GM12878 (cell line): ENCODE measurements at regions not wholly inside any gene's neighbourhood (a gene's known extent, or its start where the extent isn't known, plus 50 kb on each side); places are given as distances from the start of the nearest gene placed in this dataset.

Source experiments
- ATAC-seq: fragments of 200-7000 bp; cut with Tn5 transposase; 3 replicates; pipeline ENCODE4 v1.9.1; 2020; ENCODE audit warnings: mild to moderate bottlenecking, moderate library complexity
- BruUV-seq: library from RNA; stranded (reverse); fragments of 400-500 nt; replicated peaks from 2 replicates; lab custom pipeline; 2021; lab: Mats Ljungman, UMichigan
- CTCF ChIA-PET: fragments of 300-600 bp; sonication (Branson Sonifier 250); formaldehyde crosslinking; extraction: SDS; loops from one replicate; lab custom pipeline; 2021; ENCODE audit warnings: inconsistent platforms; lab: Yijun Ruan, JAX
- POLR2A ChIA-PET: fragments of 350-600 bp; formaldehyde crosslinking; extraction: SDS; loops from one replicate; lab custom pipeline; 2021; ENCODE audit warnings: inconsistent platforms; lab: Charles Lee
- RAD21 ChIA-PET: fragments of 300-600 bp; sonication (Branson Sonifier 250); formaldehyde crosslinking; loops from one replicate; lab custom pipeline; 2023; ENCODE audit warnings: antibody characterized with exemption; ENCODE audit not compliant: unreplicated experiment; lab: Charles Lee
- SMC1A ChIA-PET: fragments of 300-600 bp; sonication (Branson Sonifier 250); formaldehyde crosslinking; loops from one replicate; lab custom pipeline; 2023; ENCODE audit not compliant: unreplicated experiment, uncharacterized antibody; lab: Charles Lee
- DNase-seq: peaks from one replicate; pipeline ENCODE4 v3.0.0-alpha.2; 2011; ENCODE audit warnings: low read depth, low spot score
- FAIRE-seq: peaks from 3 replicates; lab custom pipeline; 2011; peaks lifted over from hg19 to GRCh38; lab: Jason Lieb, UNC
- H2AFZ ChIP-seq: 2 replicates; pipeline ENCODE4 v1.6.0; 2011; ENCODE audit warnings: low read depth, low read length, control low read depth; ENCODE audit not compliant: control insufficient read depth
- H3K27ac ChIP-seq: 2 replicates; pipeline ENCODE4 v1.5.1; 2011; ENCODE audit warnings: control low read depth; ENCODE audit not compliant: control insufficient read depth, insufficient read depth
- H3K27me3 ChIP-seq, 2 experiments: replicated peaks in 1 of 2; 2 replicates each; pipeline versions ENCODE4 v1.6.0 to v1.6.1; 2011; ENCODE audit warnings: low read length in 1 of 2; ENCODE audit not compliant: control insufficient read depth in 2 of 2, insufficient read depth in 2 of 2
- H3K36me3 ChIP-seq, 2 experiments: 2 replicates each; pipeline ENCODE4 v1.5.1; 2011; ENCODE audit warnings: low read length in 1 of 2; ENCODE audit not compliant: control insufficient read depth in 2 of 2, insufficient read depth in 2 of 2
- H3K4me1 ChIP-seq: 2 replicates; pipeline ENCODE4 v1.6.1; 2011; ENCODE audit warnings: mild to moderate bottlenecking, low read length, moderate library complexity, mixed read lengths; ENCODE audit not compliant: control insufficient read depth, insufficient read depth
- H3K4me2 ChIP-seq: 2 replicates; pipeline ENCODE4 v1.6.0; 2011; ENCODE audit warnings: control low read depth; ENCODE audit not compliant: control insufficient read depth, insufficient read depth
- H3K4me3 ChIP-seq: fragments of 200-600 bp; sonication (generic); 2 replicates; pipeline ENCODE4 v1.5.1; 2016
- H3K79me2 ChIP-seq: 2 replicates; pipeline ENCODE4 v1.6.0; 2011; ENCODE audit warnings: low read length; ENCODE audit not compliant: control insufficient read depth, insufficient read depth
- H3K9ac ChIP-seq: 2 replicates; pipeline ENCODE4 v1.8.0; 2011; ENCODE audit warnings: low read length, control low read depth, mixed read lengths; ENCODE audit not compliant: control insufficient read depth, insufficient read depth
- H3K9me3 ChIP-seq: replicated peaks from 3 replicates; pipeline ENCODE4 v1.5.1; 2011; ENCODE audit warnings: mild to moderate bottlenecking, low read length; ENCODE audit not compliant: control insufficient read depth, insufficient read depth
- H4K20me1 ChIP-seq: 2 replicates; pipeline ENCODE4 v1.6.0; 2011; ENCODE audit not compliant: control insufficient read depth, insufficient read depth
- ATF7 ChIP-seq: fragments of 450-650 bp; IDR thresholded peaks from 2 replicates; pipeline ENCODE4 v1.6.1; 2016; ENCODE audit warnings: low read depth, mild to moderate bottlenecking
- BRCA1 ChIP-seq: IDR thresholded peaks from 2 replicates; pipeline ENCODE4 v1.6.1; 2011; ENCODE audit warnings: low read depth, low read length, improper control_type of control experiment
- CEBPZ ChIP-seq: fragments of 150-350 bp; IDR thresholded peaks from 2 replicates; pipeline ENCODE4 v1.6.1; 2016; ENCODE audit warnings: low read depth, low read length
- FOXM1 ChIP-seq: IDR thresholded peaks from 2 replicates; pipeline ENCODE4 v1.6.1; 2012; ENCODE audit warnings: low read depth, mild to moderate bottlenecking, inconsistent platforms, low read length, moderate library complexity
- MEF2B ChIP-seq: fragments of 450-650 bp; IDR thresholded peaks from 2 replicates; pipeline ENCODE4 v1.6.1; 2018; ENCODE audit warnings: mild to moderate bottlenecking, moderate library complexity; ENCODE audit not compliant: partially characterized antibody, poor library complexity, severe bottlenecking
- PML ChIP-seq: IDR thresholded peaks from 2 replicates; pipeline ENCODE4 v1.6.1; 2012; ENCODE audit warnings: low read length, inconsistent platforms
- SKIL ChIP-seq: fragments of 450-650 bp; IDR thresholded peaks from 2 replicates; pipeline ENCODE4 v1.6.1; 2017; ENCODE audit warnings: mild to moderate bottlenecking, low read depth, inconsistent platforms; ENCODE audit not compliant: poor library complexity, severe bottlenecking
- SMAD5 ChIP-seq: IDR thresholded peaks from 2 replicates; pipeline ENCODE4 v1.6.1; 2016; ENCODE audit warnings: antibody characterized with exemption, low read depth
- TCF3 ChIP-seq: IDR thresholded peaks from 2 replicates; pipeline ENCODE4 v1.6.1; 2012; ENCODE audit warnings: low read depth, mild to moderate bottlenecking, low read length, borderline replicate concordance; ENCODE audit not compliant: insufficient read depth
- ZBTB33 ChIP-seq: fragments of 450-650 bp; IDR thresholded peaks from 2 replicates; pipeline ENCODE4 v1.6.1; 2017; ENCODE audit warnings: mild to moderate bottlenecking
- WGBS: methylation state at CpG from one replicate; pipeline ENCODE4 v1.1.6; 2016; ENCODE audit warnings: low lambda C conversion rate; ENCODE audit not compliant: insufficient replicate concordance, insufficient coverage; ENCODE audit errors: missing lambda C conversion rate; 5-methylcytosine and 5-hydroxymethylcytosine counted together
- in situ Hi-C: fragments of 300-500 bp; cut with MboI; formaldehyde crosslinking; loops from 9 replicates; pipeline ENCODE4 v1.14.3; 2018; ENCODE audit warnings: mixed read lengths
- intact Hi-C: fragments of 100-400 bp; cut with micrococcal nuclease; formaldehyde crosslinking; loops from one replicate; pipeline ENCODE4 v1.14.2; 2022; ENCODE audit not compliant: unreplicated experiment

- no TSS peak for BruUV-seq
- H3K27ac ChIP-seq, result no peak overlapping the region
- TF ChIP-seq CEBPZ (no peak), MEF2B (no peak), SMAD5 (no peak), ZBTB33 (no peak), BRCA1 (no peak), FOXM1 (no peak), SKIL (no peak), PML (no peak), TCF3 (no peak), ATF7 (no peak)
- TF ChIP-seq, all 136 proteins: peak for 0
- SMC1A ChIA-PET, result interaction anchor here (0.8 to 1.5 kb wide), 5 partner anchors 11 to 35 kb away, joined by 3 to 6 read pairs (median 3); no protein-coding TSS in a partner anchor
- H3K4me3 ChIP-seq, result no peak overlapping the region
- no peaks in the 10 kb centered on the region for H3K27me3 ChIP-seq
- no peaks in the 10 kb centered on the region for H4K20me1 ChIP-seq
- 71% methylated on average over 2 of the region's 2 CpGs for WGBS
- DNase-seq (no peak), FAIRE-seq (no peak), ATAC-seq (no peak)
- RAD21 ChIA-PET, result no interaction called here
- H3K36me3 ChIP-seq, result no peaks in the 10 kb centered on the region
- intact Hi-C loops (no loop called here), in situ Hi-C loops (no loop called here)
- POLR2A ChIA-PET, result interaction anchor here (1.2 kb wide), 1 partner anchor 36 kb away, joined by 3 read pairs; no protein-coding TSS in a partner anchor
- 0 out of 2 replicates have a peak, but pooled peaks cover 1% of the 10 kb centered on the region for H3K79me2 ChIP-seq
- no peak overlapping the region for H3K4me2 ChIP-seq
- CTCF ChIA-PET, result interaction anchor here (1.0 to 1.3 kb wide), 3 partner anchors 14 to 236 kb away, joined by 3 read pairs; no protein-coding TSS in a partner anchor
- H2AFZ ChIP-seq, result no peak overlapping the region
- H3K9ac ChIP-seq, result no peak overlapping the region
- peaks cover 3% of the 10 kb centered on the region; the same call in 2 of the 3 replicates for H3K9me3 ChIP-seq
- peaks cover 8% of the 10 kb centered on the region; the same call in 1 of the 2 replicates for H3K4me1 ChIP-seq
These were observed 60.3 kb upstream of the MBNL1 start for GRCh38 chr3:152208439-152208838.
